Thoracic aorta (tissue), 2 donors: ENCODE measurements at regions not wholly inside any gene's neighbourhood (a gene's known extent, or its start where the extent isn't known, plus 50 kb on each side); places are given as distances from the start of the nearest gene placed in this dataset.

Source experiments
- ATAC-seq: fragments of 150-250 bp; one replicate; pipeline ENCODE4 v1.8.0; 2017; ENCODE audit warnings: low read depth; ENCODE audit not compliant: insufficient number of reproducible peaks, low FRiP score
- DNase-seq: peaks from one replicate; pipeline ENCODE4 v3.0.0-alpha.2; 2020; ENCODE audit warnings: low spot score
- H3K27ac ChIP-seq, 2 donors: fragments of 200-600 bp; sonication (generic); 1 replicate in 1 of 2; 2 replicates in 1 of 2; pipeline ENCODE4 v1.5.1; 2016; ENCODE audit warnings: mild to moderate bottlenecking in 2 of 2, moderate library complexity in 2 of 2
- H3K27me3 ChIP-seq: fragments of 200-600 bp; sonication (generic); replicated peaks from 2 replicates; pipeline ENCODE4 v1.6.0; 2016; ENCODE audit warnings: mild to moderate bottlenecking; ENCODE audit not compliant: insufficient read depth
- H3K36me3 ChIP-seq: fragments of 200-600 bp; sonication (generic); one replicate; pipeline ENCODE4 v1.5.1; 2016
- H3K4me1 ChIP-seq, 2 donors: fragments of 200-600 bp; sonication (generic); 1 replicate in 1 of 2; 2 replicates in 1 of 2; pipeline versions ENCODE4 v1.5.1 to v1.6.0; 2016; ENCODE audit warnings: low read depth in 2 of 2, mild to moderate bottlenecking in 1 of 2; ENCODE audit not compliant: control insufficient read depth in 1 of 2
- H3K4me3 ChIP-seq: fragments of 200-600 bp; sonication (generic); 2 replicates; pipeline ENCODE4 v1.5.1; 2016; ENCODE audit warnings: mild to moderate bottlenecking
- H3K9me3 ChIP-seq: fragments of 200-600 bp; sonication (generic); 2 replicates; pipeline ENCODE4 v1.5.1; 2016
- TF ChIP-seq, protein P1 (sequence below): fragments of 200-600 bp; sonication (generic); IDR thresholded peaks from one replicate; pipeline ENCODE4 v1.5.1; 2019; ENCODE audit warnings: antibody characterized with exemption

DNA sequence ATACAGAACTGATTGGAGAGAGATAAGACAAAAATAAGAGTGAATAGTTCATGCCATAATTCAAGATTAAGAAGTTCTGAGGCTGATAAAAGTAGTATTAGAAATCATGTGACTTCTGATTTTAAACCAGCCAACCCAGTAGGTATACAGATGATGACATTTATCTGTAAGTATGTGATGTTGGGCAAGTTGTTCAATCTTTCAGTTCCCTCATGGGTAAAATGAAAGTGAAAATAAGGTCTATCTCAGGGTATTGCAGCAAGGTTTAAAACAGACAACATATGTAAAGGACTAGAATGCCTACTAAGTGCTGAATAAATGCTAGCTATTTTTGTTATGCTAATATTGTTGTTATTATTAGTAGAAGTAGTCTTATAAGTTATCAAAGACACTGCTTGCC is 1055.7 kb downstream of the NAALADL2 start:
- no peak for DNase-seq
- no peak overlapping the region for H3K27ac ChIP-seq
- H3K4me3 ChIP-seq, result no peak overlapping the region
- ATAC-seq, result no peak
- no peaks in the 10 kb centered on the region for H3K27me3 ChIP-seq
- peaks cover 0 to 3% of the 10 kb centered on the region in 2 donors for H3K4me1 ChIP-seq
- H3K36me3 ChIP-seq, result no peaks in the 10 kb centered on the region
- H3K9me3 ChIP-seq, result no peaks in the 10 kb centered on the region
- TF ChIP-seq, protein P1, sequence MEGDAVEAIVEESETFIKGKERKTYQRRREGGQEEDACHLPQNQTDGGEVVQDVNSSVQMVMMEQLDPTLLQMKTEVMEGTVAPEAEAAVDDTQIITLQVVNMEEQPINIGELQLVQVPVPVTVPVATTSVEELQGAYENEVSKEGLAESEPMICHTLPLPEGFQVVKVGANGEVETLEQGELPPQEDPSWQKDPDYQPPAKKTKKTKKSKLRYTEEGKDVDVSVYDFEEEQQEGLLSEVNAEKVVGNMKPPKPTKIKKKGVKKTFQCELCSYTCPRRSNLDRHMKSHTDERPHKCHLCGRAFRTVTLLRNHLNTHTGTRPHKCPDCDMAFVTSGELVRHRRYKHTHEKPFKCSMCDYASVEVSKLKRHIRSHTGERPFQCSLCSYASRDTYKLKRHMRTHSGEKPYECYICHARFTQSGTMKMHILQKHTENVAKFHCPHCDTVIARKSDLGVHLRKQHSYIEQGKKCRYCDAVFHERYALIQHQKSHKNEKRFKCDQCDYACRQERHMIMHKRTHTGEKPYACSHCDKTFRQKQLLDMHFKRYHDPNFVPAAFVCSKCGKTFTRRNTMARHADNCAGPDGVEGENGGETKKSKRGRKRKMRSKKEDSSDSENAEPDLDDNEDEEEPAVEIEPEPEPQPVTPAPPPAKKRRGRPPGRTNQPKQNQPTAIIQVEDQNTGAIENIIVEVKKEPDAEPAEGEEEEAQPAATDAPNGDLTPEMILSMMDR, result no peak

DNA sequence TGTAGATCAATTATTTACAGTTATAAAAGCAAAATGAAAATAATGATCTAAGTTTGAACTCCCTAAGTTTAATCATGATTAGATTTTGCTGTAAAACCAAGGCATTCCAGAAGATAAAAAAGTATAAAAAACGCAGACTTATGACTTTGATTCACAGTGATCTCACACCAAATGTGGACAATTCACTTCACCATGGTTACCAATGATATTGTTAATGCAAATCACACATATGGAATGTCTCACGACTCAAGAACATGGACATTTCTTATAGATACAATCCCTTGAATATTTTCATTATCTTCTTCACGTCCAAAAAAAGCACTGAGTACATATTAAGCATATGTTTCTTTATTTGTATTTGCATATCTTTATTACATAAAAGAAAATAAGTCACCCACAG is 1054.2 kb downstream of the NAALADL2 start:
- Histone ChIP-seq H3K27me3 (no peaks in the 10 kb centered on the region), H3K36me3 (no peaks in the 10 kb centered on the region), H3K4me3 (no peak overlapping the region), H3K4me1 (peaks cover 0 to 3% of the 10 kb centered on the region in 2 donors), H3K9me3 (no peaks in the 10 kb centered on the region), H3K27ac (no peak overlapping the region)
- ATAC-seq, result no peak
- TF ChIP-seq, protein P1, result no peak
- no peak for DNase-seq

DNA sequence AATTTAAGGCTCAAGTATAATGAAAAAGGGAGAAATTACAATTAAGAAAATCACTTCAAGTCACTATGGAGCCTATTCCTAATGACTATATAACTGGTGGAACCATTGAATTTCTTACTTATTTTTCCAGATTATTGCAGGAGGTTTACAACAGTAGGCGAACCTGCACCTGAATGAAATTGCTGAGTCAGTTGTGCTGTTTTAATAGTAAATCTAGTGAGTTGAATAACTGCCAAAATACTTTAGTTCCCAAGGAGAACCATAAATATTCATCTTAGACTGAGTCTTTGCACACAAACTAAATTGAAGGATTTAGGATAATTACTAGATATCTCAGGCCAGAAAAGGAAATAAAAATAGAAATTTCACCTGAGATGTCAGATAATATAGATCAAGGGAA is 1052.8 kb downstream of the NAALADL2 start:
- TF ChIP-seq, protein P1, result no peak
- ATAC-seq (no peak), DNase-seq (no peak)
- Histone ChIP-seq H3K4me1 (peaks cover 0 to 3% of the 10 kb centered on the region in 2 donors), H3K9me3 (no peaks in the 10 kb centered on the region), H3K4me3 (no peak overlapping the region), H3K36me3 (no peaks in the 10 kb centered on the region), H3K27ac (no peak overlapping the region), H3K27me3 (no peaks in the 10 kb centered on the region)

DNA sequence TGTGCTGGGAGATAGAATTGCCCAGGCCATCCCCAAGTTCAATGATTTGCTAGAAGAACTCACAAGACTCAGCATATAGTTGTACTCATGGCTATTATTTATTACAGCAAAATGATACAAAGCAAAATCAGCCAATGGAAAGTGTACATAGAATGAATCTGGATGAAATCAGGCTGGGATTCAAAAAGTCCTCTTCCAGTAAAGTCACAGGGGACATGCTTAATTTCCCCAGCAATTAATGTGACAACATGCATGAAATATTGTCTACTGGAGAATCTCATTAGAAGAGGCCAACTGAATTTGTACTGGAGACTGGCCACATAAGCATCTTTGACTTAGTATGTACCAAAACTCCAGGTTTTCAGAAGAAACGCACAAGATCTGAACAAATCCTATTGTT is 1043.1 kb downstream of the NAALADL2 start:
- H3K9me3 ChIP-seq, result no peaks in the 10 kb centered on the region
- TF ChIP-seq, protein P1, result no peak

DNA sequence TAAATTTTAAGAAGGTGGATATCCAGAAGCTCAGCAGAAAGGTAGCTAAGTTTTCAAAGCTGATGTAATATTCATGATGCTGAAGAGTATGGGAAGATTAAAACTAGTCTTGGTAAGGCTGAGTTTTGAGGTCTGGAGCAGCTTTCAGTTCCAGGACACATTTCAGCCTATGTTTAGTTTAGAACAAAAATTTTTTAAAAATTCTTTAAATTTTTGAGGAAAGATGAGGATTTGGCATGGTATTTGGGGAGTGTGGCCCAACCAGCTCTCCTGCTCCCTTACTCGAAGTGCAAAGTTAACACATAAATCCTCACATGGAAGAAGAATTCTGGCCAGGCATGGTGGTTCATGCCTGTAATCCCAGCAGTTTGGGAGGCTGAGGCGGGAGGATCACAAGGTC is 1039.1 kb downstream of the NAALADL2 start:
- no peaks in the 10 kb centered on the region for H3K36me3 ChIP-seq
- TF ChIP-seq, protein P1, result no peak
- H3K27me3 ChIP-seq, result no peaks in the 10 kb centered on the region
- ATAC-seq (no peak), DNase-seq (no peak)
- H3K27ac ChIP-seq, result no peak overlapping the region
- H3K9me3 ChIP-seq, result no peaks in the 10 kb centered on the region
- H3K4me1 ChIP-seq, result peaks cover 5% of the 10 kb centered on the region in 2 donors
- no peak overlapping the region for H3K4me3 ChIP-seq

More for the DNA sequence above, 1043.1 kb downstream of the NAALADL2 start:
- H3K4me1 ChIP-seq, result peaks cover 0 to 2% of the 10 kb centered on the region in 2 donors
- no peak overlapping the region for H3K27ac ChIP-seq
- H3K4me3 ChIP-seq, result no peak overlapping the region
- no peak for DNase-seq
- no peaks in the 10 kb centered on the region for H3K27me3 ChIP-seq
- no peak for ATAC-seq
- no peaks in the 10 kb centered on the region for H3K36me3 ChIP-seq
